Endothelial cell of umbilical vein (primary cell): ENCODE measurements at regions not wholly inside any gene's neighbourhood (a gene's known extent, or its start where the extent isn't known, plus 50 kb on each side); places are given as distances from the start of the nearest gene placed in this dataset.

Source experiments
- BruUV-seq: library from RNA; stranded (reverse); fragments of 400-500 nt; replicated peaks from 2 replicates; lab custom pipeline; 2021; lab: Mats Ljungman, UMichigan
- CTCF ChIA-PET: fragments of 300-600, 350-600 bp; sonication (Branson Sonifier 250); formaldehyde crosslinking; loops from one replicate; lab custom pipeline; 2021; ENCODE audit warnings: antibody characterized with exemption, inconsistent platforms; lab: Charles Lee
- POLR2A ChIA-PET: fragments of 300-600, 350-600 bp; sonication (Branson Sonifier 250); formaldehyde crosslinking; loops from one replicate; lab custom pipeline; 2021; ENCODE audit warnings: antibody characterized with exemption, inconsistent platforms; lab: Charles Lee
- DNase-seq: peaks from one replicate; pipeline ENCODE4 v3.0.0-alpha.2; 2011; ENCODE audit warnings: low read depth, low spot score
- FAIRE-seq: peaks from 2 replicates; lab custom pipeline; 2011; peaks lifted over from hg19 to GRCh38; lab: Jason Lieb, UNC
- H2AFZ ChIP-seq: 2 replicates; pipeline ENCODE4 v1.6.0; 2012; ENCODE audit warnings: low read depth, low read length, control low read depth, inconsistent platforms
- H3K27ac ChIP-seq: 2 replicates; pipeline ENCODE4 v1.5.1; 2011; ENCODE audit warnings: low read depth, mild to moderate bottlenecking, control low read depth, low read length, moderate library complexity; ENCODE audit not compliant: insufficient read depth
- H3K27me3 ChIP-seq, 2 experiments: 2 replicates each; pipeline versions ENCODE4 v1.6.0 to v1.6.1; 2011; ENCODE audit warnings: low read length in 2 of 2, mixed read lengths in 1 of 2; ENCODE audit not compliant: control insufficient read depth in 2 of 2, insufficient read depth in 2 of 2
- H3K36me3 ChIP-seq, 2 experiments: 2 replicates in 1 of 2; 3 replicates in 1 of 2; pipeline ENCODE4 v1.5.1; 2011; ENCODE audit warnings: low read length in 2 of 2, mild to moderate bottlenecking in 1 of 2, moderate library complexity in 1 of 2; ENCODE audit not compliant: control insufficient read depth in 2 of 2, insufficient read depth in 2 of 2; ENCODE audit errors: extremely low read depth in 1 of 2
- H3K4me1 ChIP-seq: 3 replicates; pipeline ENCODE4 v1.5.1; 2011; ENCODE audit warnings: mild to moderate bottlenecking, low read length; ENCODE audit not compliant: control insufficient read depth, insufficient read depth; ENCODE audit errors: extremely low read depth
- H3K4me2 ChIP-seq: 2 replicates; pipeline ENCODE4 v1.6.1; 2011; ENCODE audit warnings: low read length, control low read depth, mixed read lengths; ENCODE audit not compliant: insufficient read depth
- H3K4me3 ChIP-seq, 3 experiments: fragments of 200-600 bp in 1 of 3; sonication (generic), shearing (Covaris generic) in 1 of 3; replicated peaks in 1 of 3; 2 replicates each; pipeline ENCODE4 v1.5.1; 2011 to 2016; ENCODE audit warnings: control low read depth in 3 of 3, low read length in 3 of 3, mild to moderate bottlenecking in 2 of 3, inconsistent platforms in 1 of 3, low read depth in 1 of 3, moderate library complexity in 1 of 3; ENCODE audit not compliant: insufficient read depth in 1 of 3
- H3K79me2 ChIP-seq: 2 replicates; pipeline ENCODE4 v1.6.0; 2012; ENCODE audit warnings: low read length, inconsistent platforms; ENCODE audit not compliant: control insufficient read depth, insufficient read depth
- H3K9ac ChIP-seq: replicated peaks from 2 replicates; pipeline ENCODE3; 2011; ENCODE audit warnings: low read length, control low read depth; ENCODE audit not compliant: insufficient read depth; ENCODE audit errors: extremely low read depth
- H3K9me1 ChIP-seq: replicated peaks from 3 replicates; pipeline ENCODE4 v1.6.0; 2011; ENCODE audit warnings: mild to moderate bottlenecking, low read length; ENCODE audit not compliant: control insufficient read depth, insufficient read depth; ENCODE audit errors: extremely low read depth
- H3K9me3 ChIP-seq: replicated peaks from 2 replicates; pipeline ENCODE4 v1.5.1; 2012; ENCODE audit warnings: low read length, inconsistent platforms; ENCODE audit not compliant: control insufficient read depth, insufficient read depth
- H4K20me1 ChIP-seq: replicated peaks from 2 replicates; pipeline ENCODE3; 2011; ENCODE audit warnings: mild to moderate bottlenecking, low read length; ENCODE audit not compliant: control insufficient read depth, insufficient read depth; ENCODE audit errors: extremely low read depth
- EZH2 ChIP-seq: IDR thresholded peaks from 2 replicates; pipeline ENCODE4 v1.6.1; 2012; ENCODE audit warnings: borderline replicate concordance, low read depth, mild to moderate bottlenecking, moderate library complexity, low read length, inconsistent platforms; ENCODE audit not compliant: severe bottlenecking
- FOS ChIP-seq: IDR thresholded peaks from 2 replicates; pipeline ENCODE4 v1.6.1; 2011; ENCODE audit warnings: mild to moderate bottlenecking, low read length, moderate library complexity, borderline replicate concordance; ENCODE audit not compliant: insufficient read depth
- JUN ChIP-seq: IDR thresholded peaks from 2 replicates; pipeline ENCODE4 v1.6.1; 2011; ENCODE audit warnings: borderline replicate concordance, low read depth; ENCODE audit not compliant: insufficient read length, insufficient read depth
- MAX ChIP-seq: IDR thresholded peaks from 2 replicates; pipeline ENCODE4 v1.6.1; 2011; ENCODE audit not compliant: insufficient read depth, insufficient read length
- MYC ChIP-seq: IDR thresholded peaks from one replicate; pipeline ENCODE4 v1.6.1; 2011; ENCODE audit warnings: mild to moderate bottlenecking, low read depth, low read length
- POLR2A ChIP-seq: IDR thresholded peaks from 2 replicates; pipeline ENCODE4 v1.6.1; 2012; ENCODE audit warnings: low read depth, mild to moderate bottlenecking, control low read depth, low read length
- dilution Hi-C: fragments of 300-500 bp; cut with MboI; formaldehyde crosslinking; loops from one replicate; pipeline ENCODE4 v1.15.0; 2019; ENCODE audit warnings: low sequenced_read_pairs; ENCODE audit not compliant: extremely low pct_ligation_motif_present
- intact Hi-C: fragments of 100-400 bp; cut with micrococcal nuclease; formaldehyde crosslinking; loops from one replicate; pipeline ENCODE4 v1.10.0; 2022

DNA sequence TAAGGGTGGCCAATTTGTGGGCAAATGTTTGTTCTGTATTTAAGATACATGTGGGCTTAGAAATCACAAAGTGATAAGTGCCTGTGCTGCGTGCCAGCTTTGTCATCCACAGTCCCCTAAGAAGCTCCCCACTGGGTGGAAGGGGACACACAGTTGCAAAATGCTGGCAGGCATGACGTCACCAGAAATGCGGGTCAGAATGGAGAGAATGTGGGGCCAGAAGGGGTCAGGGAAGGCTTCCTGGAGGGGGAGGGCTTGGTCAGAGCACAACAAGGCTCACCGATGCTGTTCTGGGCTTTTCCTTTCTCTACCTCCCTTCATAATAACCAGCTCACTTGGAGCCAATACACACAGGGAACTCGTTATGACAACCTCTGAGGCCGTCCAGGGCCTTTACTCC, 207.3 kb downstream of the URI1 start:
- POLR2A ChIA-PET, result no interaction called here
- Histone ChIP-seq H3K4me3 (no peak overlapping the region), H3K27ac (no peak overlapping the region), H3K9me3 (peaks cover 6% of the 10 kb centered on the region), H3K9me1 (no peaks in the 10 kb centered on the region), H3K79me2 (no peaks in the 10 kb centered on the region), H3K27me3 (no peaks in the 10 kb centered on the region), H3K36me3 (no peaks in the 10 kb centered on the region), H3K4me2 (no peak overlapping the region), H4K20me1 (no peaks in the 10 kb centered on the region), H3K9ac (no peak overlapping the region), H3K4me1 (no peaks in the 10 kb centered on the region), H2AFZ (no peak overlapping the region)
- dilution Hi-C loops, result no loop called here
- CTCF ChIA-PET, result no interaction called here
- intact Hi-C loops, result no loop called here
- FAIRE-seq, result no peak
- DNase-seq, result no peak
- no peak for TF ChIP-seq EZH2
- no peak for TF ChIP-seq FOS
- no peak for TF ChIP-seq JUN
- TF ChIP-seq MAX, result no peak
- BruUV-seq, result no TSS peak

- H3K9ac ChIP-seq, result no peak overlapping the region
- H4K20me1 ChIP-seq, result no peaks in the 10 kb centered on the region
- FAIRE-seq (no peak), DNase-seq (no peak)
- no peaks in the 10 kb centered on the region for H3K36me3 ChIP-seq
- H3K9me3 ChIP-seq, result peaks cover 6% of the 10 kb centered on the region
- TF ChIP-seq POLR2A (no peak), MYC (no peak)
- no peaks in the 10 kb centered on the region for H3K27me3 ChIP-seq
- H3K4me2 ChIP-seq, result no peak overlapping the region
- intact Hi-C loops, result no loop called here
- H3K27ac ChIP-seq, result no peak overlapping the region
- BruUV-seq, result no TSS peak
- no peaks in the 10 kb centered on the region for H3K79me2 ChIP-seq
- CTCF ChIA-PET, result no interaction called here
- dilution Hi-C loops, result no loop called here
- no peaks in the 10 kb centered on the region for H3K4me1 ChIP-seq
- H2AFZ ChIP-seq, result no peak overlapping the region
- no peak overlapping the region for H3K4me3 ChIP-seq
- H3K9me1 ChIP-seq, result no peaks in the 10 kb centered on the region
- POLR2A ChIA-PET, result no interaction called here
Measured at GRCh38 chr19:30150626-30151025, 208.6 kb downstream of the URI1 start.
